Vagina (tissue), 2 donors: ENCODE measurements at regions not wholly inside any gene's neighbourhood (a gene's known extent, or its start where the extent isn't known, plus 50 kb on each side); places are given as distances from the start of the nearest gene placed in this dataset.
"Not testable (repeated sequence)": the region's sequence is repeated elsewhere in the genome, so short reads cannot be mapped to it uniquely, and the experiment has no call there.

Source experiments
- POLR2A ChIP-seq, 2 donors: fragments of 450-650 bp; IDR thresholded peaks; one replicate each; pipeline ENCODE4 v1.6.1; 2017; ENCODE audit warnings: antibody characterized with exemption in 2 of 2, mild to moderate bottlenecking in 2 of 2, moderate library complexity in 2 of 2
- POLR2AphosphoS5 ChIP-seq, 2 donors: sonication (generic); formaldehyde crosslinking; IDR thresholded peaks; one replicate each; pipeline ENCODE4 v1.9.0; 2017; ENCODE audit warnings: antibody characterized with exemption in 2 of 2, mild to moderate bottlenecking in 2 of 2, low read depth in 1 of 2; ENCODE audit not compliant: insufficient read depth in 1 of 2
- TF ChIP-seq, protein P1 (sequence below), 3 experiments: fragments of 450-650 bp in 2 of 3; fragments of 200-600 bp in 1 of 3; sonication (generic) in 1 of 3; IDR thresholded peaks; one replicate each; pipeline ENCODE4 v1.5.1; 2017 to 2019; ENCODE audit warnings: antibody characterized with exemption in 3 of 3, mild to moderate bottlenecking in 2 of 3, moderate library complexity in 2 of 3

DNA sequence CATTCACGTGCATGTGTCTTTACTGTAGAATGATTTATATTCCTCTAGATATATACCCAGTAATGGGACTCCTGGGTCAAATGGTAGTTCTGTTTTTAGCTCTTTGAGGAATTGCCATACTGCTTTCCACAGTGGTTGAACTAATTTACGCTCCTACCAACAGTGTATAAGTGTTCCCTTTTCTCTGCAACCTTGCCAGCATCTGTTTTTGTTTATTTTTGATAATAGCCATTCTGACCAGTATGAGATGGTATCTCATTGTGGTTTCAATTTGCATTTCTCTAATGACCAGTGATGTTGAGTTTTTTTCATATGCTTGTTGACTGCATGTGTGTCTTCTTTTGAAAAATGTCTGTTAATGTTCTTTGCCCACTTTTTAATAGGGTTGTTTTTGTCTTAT lies 236.8 kb upstream of the IRF2BP2 start:
- TF ChIP-seq, protein P1, sequence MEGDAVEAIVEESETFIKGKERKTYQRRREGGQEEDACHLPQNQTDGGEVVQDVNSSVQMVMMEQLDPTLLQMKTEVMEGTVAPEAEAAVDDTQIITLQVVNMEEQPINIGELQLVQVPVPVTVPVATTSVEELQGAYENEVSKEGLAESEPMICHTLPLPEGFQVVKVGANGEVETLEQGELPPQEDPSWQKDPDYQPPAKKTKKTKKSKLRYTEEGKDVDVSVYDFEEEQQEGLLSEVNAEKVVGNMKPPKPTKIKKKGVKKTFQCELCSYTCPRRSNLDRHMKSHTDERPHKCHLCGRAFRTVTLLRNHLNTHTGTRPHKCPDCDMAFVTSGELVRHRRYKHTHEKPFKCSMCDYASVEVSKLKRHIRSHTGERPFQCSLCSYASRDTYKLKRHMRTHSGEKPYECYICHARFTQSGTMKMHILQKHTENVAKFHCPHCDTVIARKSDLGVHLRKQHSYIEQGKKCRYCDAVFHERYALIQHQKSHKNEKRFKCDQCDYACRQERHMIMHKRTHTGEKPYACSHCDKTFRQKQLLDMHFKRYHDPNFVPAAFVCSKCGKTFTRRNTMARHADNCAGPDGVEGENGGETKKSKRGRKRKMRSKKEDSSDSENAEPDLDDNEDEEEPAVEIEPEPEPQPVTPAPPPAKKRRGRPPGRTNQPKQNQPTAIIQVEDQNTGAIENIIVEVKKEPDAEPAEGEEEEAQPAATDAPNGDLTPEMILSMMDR (IDR thresholded peaks at IDR 0.05), result not testable (repeated sequence)
- not testable (repeated sequence) for TF ChIP-seq POLR2A (IDR thresholded peaks at IDR 0.05); POLR2AphosphoS5 (IDR thresholded peaks at IDR 0.05; ENCODE audit: insufficient read depth in 1 of 2, low read depth in 1 of 2)
